ENCODE measurements at regions not wholly inside any gene's neighbourhood (a gene's known extent, or its start where the extent isn't known, plus 50 kb on each side); places are given as distances from the start of the nearest gene placed in this dataset.

DNA sequence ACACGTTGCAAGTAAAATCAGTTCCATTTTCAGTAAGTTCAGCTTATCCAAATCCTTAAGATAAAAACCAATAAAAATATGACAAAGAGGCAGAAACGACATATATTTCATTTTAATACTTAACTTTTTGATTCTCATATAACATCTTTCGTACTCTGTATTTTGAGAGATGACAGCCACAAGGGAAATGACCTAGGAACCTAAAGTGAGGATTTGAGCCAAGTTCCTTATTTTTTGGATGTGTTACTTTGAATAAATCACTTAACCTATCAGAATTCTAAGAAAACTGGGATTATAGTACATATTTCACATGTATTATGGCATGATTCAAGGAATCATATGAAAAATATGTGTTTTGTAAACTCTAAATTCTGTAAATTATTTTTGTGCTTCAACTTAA lies 143.6 kb upstream of the TRPC6 start:
- TF ChIP-seq EZH2phosphoT487 (IDR thresholded peaks at IDR 0.05): no peak
- TF ChIP-seq, protein P1, sequence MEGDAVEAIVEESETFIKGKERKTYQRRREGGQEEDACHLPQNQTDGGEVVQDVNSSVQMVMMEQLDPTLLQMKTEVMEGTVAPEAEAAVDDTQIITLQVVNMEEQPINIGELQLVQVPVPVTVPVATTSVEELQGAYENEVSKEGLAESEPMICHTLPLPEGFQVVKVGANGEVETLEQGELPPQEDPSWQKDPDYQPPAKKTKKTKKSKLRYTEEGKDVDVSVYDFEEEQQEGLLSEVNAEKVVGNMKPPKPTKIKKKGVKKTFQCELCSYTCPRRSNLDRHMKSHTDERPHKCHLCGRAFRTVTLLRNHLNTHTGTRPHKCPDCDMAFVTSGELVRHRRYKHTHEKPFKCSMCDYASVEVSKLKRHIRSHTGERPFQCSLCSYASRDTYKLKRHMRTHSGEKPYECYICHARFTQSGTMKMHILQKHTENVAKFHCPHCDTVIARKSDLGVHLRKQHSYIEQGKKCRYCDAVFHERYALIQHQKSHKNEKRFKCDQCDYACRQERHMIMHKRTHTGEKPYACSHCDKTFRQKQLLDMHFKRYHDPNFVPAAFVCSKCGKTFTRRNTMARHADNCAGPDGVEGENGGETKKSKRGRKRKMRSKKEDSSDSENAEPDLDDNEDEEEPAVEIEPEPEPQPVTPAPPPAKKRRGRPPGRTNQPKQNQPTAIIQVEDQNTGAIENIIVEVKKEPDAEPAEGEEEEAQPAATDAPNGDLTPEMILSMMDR (IDR thresholded peaks at IDR 0.05): no peak
